ENCODE measurements at regions not wholly inside any gene's neighbourhood (a gene's known extent, or its start where the extent isn't known, plus 50 kb on each side); places are given as distances from the start of the nearest gene placed in this dataset.

GRCh38 chr4:179415847-179416223 is 1973.6 kb upstream of the AGA start:
- TF ChIP-seq CTCF (IDR thresholded peaks at IDR 0.05): no peak
- TF ChIP-seq POLR2A (IDR thresholded peaks at IDR 0.05): no peak
